ENCODE measurements at regions not wholly inside any gene's neighbourhood (a gene's known extent, or its start where the extent isn't known, plus 50 kb on each side); places are given as distances from the start of the nearest gene placed in this dataset.

- no peaks in the 10 kb centered on the region for H4K20me1 ChIP-seq (ENCODE audit: low read length)
Measured at GRCh38 chr19:13613447-13613846, 107.2 kb upstream of the CACNA1A start.

GRCh38 chr19:13611596-13611995, 105.3 kb upstream of the CACNA1A start:
- no peak for ATAC-seq
- Histone ChIP-seq H3K9me2 (replicated peaks; ENCODE audit: low read length) (no peaks in the 10 kb centered on the region), H3K36me3 (ENCODE audit: low read depth, low read length) (no peaks in the 10 kb centered on the region), H3K4me3 (ENCODE audit: low read length) (no peak overlapping the region), H3K27me3 (ENCODE audit: low read length) (no peaks in the 10 kb centered on the region), H3F3A (ENCODE audit: low read length, unreplicated experiment) (no peaks in the 10 kb centered on the region), H2AFZ (ENCODE audit: low read length) (no peak overlapping the region), H3K27ac (ENCODE audit: low read length) (no peak overlapping the region), H3K4me2 (ENCODE audit: low read length) (no peak overlapping the region), H3K4me1 (ENCODE audit: insufficient read depth, low read length) (no peaks in the 10 kb centered on the region; the same call in 1 of the 2 replicates), H3K9me3 (ENCODE audit: low read length) (no peaks in the 10 kb centered on the region), H3K79me2 (ENCODE audit: low read length) (no peaks in the 10 kb centered on the region), H3K9ac (ENCODE audit: low read length) (no peak overlapping the region), H4K20me1 (ENCODE audit: low read length) (no peaks in the 10 kb centered on the region)
- CTCF ChIA-PET = interaction anchor here (0.6 to 0.9 kb wide), 2 partner anchors 23 to 110 kb away, joined by 3 read pairs; no protein-coding TSS in a partner anchor
- BruUV-seq (replicated peaks) = no TSS peak
- TF ChIP-seq CTCF (conservative IDR thresholded peaks at IDR 0.05; ENCODE audit: low read depth, low read length) (no peak), EZH2phosphoT487 (IDR thresholded peaks at IDR 0.05; ENCODE audit: borderline replicate concordance, low read length) (no peak), EZH2 (IDR thresholded peaks at IDR 0.05; ENCODE audit: low read length, unreplicated experiment) (no peak)
- intact Hi-C loops (cut with micrococcal nuclease) = no loop called here
- no peak for DNase-seq
- POLR2A ChIA-PET (ENCODE audit: unreplicated experiment) = no interaction called here

More at GRCh38 chr19:13613447-13613846, 107.2 kb upstream of the CACNA1A start:
- H3K36me3 ChIP-seq (ENCODE audit: low read depth, low read length) = no peaks in the 10 kb centered on the region
- no peaks in the 10 kb centered on the region; the same call in 1 of the 2 replicates for H3K4me1 ChIP-seq (ENCODE audit: insufficient read depth, low read length)
- no TSS peak for BruUV-seq (replicated peaks)
- H3K9ac ChIP-seq (ENCODE audit: low read length) = no peak overlapping the region
- ATAC-seq (peak; percentile 33; the same call in 1 of the 2 replicates), DNase-seq (no peak)
- no peak overlapping the region for H3K27ac ChIP-seq (ENCODE audit: low read length)
- H2AFZ ChIP-seq (ENCODE audit: low read length) = no peak overlapping the region
- intact Hi-C loops (cut with micrococcal nuclease) = no loop called here
- 0 out of 2 replicates have a peak overlapping the region, but pooled peaks have one; percentile 2 for H3K4me2 ChIP-seq (ENCODE audit: low read length)
- H3K79me2 ChIP-seq (ENCODE audit: low read length) = no peaks in the 10 kb centered on the region
- no peaks in the 10 kb centered on the region for H3K9me3 ChIP-seq (ENCODE audit: low read length)
- no peak overlapping the region for H3K4me3 ChIP-seq (ENCODE audit: low read length)
- CTCF ChIA-PET = no interaction called here
- no peaks in the 10 kb centered on the region for H3F3A ChIP-seq (ENCODE audit: low read length, unreplicated experiment)
- H3K27me3 ChIP-seq (ENCODE audit: low read length) = 0 out of 2 replicates have a peak, but pooled peaks cover 4% of the 10 kb centered on the region
- TF ChIP-seq EZH2phosphoT487 (IDR thresholded peaks at IDR 0.05; ENCODE audit: borderline replicate concordance, low read length) (no peak), EZH2 (IDR thresholded peaks at IDR 0.05; ENCODE audit: low read length, unreplicated experiment) (no peak)
- POLR2A ChIA-PET (ENCODE audit: unreplicated experiment) = no interaction called here
- no peaks in the 10 kb centered on the region for H3K9me2 ChIP-seq (replicated peaks; ENCODE audit: low read length)

- ChIA-PET CTCF (interaction anchor here (0.6 to 1.0 kb wide), 2 partner anchors 21 to 25 kb away, joined by 3 read pairs; no protein-coding TSS in a partner anchor), POLR2A (ENCODE audit: unreplicated experiment) (no interaction called here)
- H3F3A ChIP-seq (ENCODE audit: low read length, unreplicated experiment) = no peaks in the 10 kb centered on the region
- H3K4me1 ChIP-seq (ENCODE audit: insufficient read depth, low read length) = no peaks in the 10 kb centered on the region; the same call in 1 of the 2 replicates
- H3K27me3 ChIP-seq (ENCODE audit: low read length) = 0 out of 2 replicates have a peak, but pooled peaks cover 3% of the 10 kb centered on the region
- no peaks in the 10 kb centered on the region for H3K36me3 ChIP-seq (ENCODE audit: low read depth, low read length)
- no peak overlapping the region for H3K27ac ChIP-seq (ENCODE audit: low read length)
- H4K20me1 ChIP-seq (ENCODE audit: low read length) = no peaks in the 10 kb centered on the region
- DNase-seq (peak; percentile 26), ATAC-seq (peak; percentile 60)
- H3K4me2 ChIP-seq (ENCODE audit: low read length) = peak overlapping the region; percentile 50
- TF ChIP-seq EZH2phosphoT487 (IDR thresholded peaks at IDR 0.05; ENCODE audit: borderline replicate concordance, low read length) = no peak
- TF ChIP-seq CTCF (conservative IDR thresholded peaks at IDR 0.05; ENCODE audit: low read depth, low read length) = peak; percentile 37; the same call in 1 of the 2 replicates
- no peaks in the 10 kb centered on the region for H3K9me3 ChIP-seq (ENCODE audit: low read length)
- no peak overlapping the region for H3K9ac ChIP-seq (ENCODE audit: low read length)
- H3K4me3 ChIP-seq (ENCODE audit: low read length) = no peak overlapping the region
- no peaks in the 10 kb centered on the region for H3K79me2 ChIP-seq (ENCODE audit: low read length)
- H3K9me2 ChIP-seq (replicated peaks; ENCODE audit: low read length) = no peaks in the 10 kb centered on the region
- H2AFZ ChIP-seq (ENCODE audit: low read length) = peak overlapping the region; percentile 54
- intact Hi-C loops (cut with micrococcal nuclease) = no loop called here
- no TSS peak for BruUV-seq (replicated peaks)
Measured at GRCh38 chr19:13610039-13610691, 103.9 kb upstream of the CACNA1A start.

Measured in PC-3 (cell line).